K562 (cell line): ENCODE measurements at regions not wholly inside any gene's neighbourhood (a gene's known extent, or its start where the extent isn't known, plus 50 kb on each side); places are given as distances from the start of the nearest gene placed in this dataset.

ENCODE experiments used
- ATAC-seq: fragments of 200-7000 bp; cut with Tn5 transposase; 3 replicates; pipeline ENCODE4 v1.9.1; 2020; ENCODE audit warnings: moderate library complexity
- BruUV-seq: library from RNA; stranded (reverse); fragments of 400-500 nt; replicated peaks from 2 replicates; lab custom pipeline; 2021; lab: Mats Ljungman, UMichigan
- CTCF ChIA-PET: fragments of 300-600 bp; formaldehyde crosslinking; extraction: SDS; loops from one replicate; lab custom pipeline; 2021; ENCODE audit warnings: low intra/inter-chr PET ratio; lab: Yijun Ruan, JAX
- POLR2A ChIA-PET: fragments of 300-600, 350-650 bp; sonication (Branson Sonifier 250); formaldehyde crosslinking; extraction: SDS; loops from one replicate; lab custom pipeline; 2021; ENCODE audit warnings: antibody characterized with exemption, inconsistent platforms; lab: Yijun Ruan, JAX
- DNase-seq, 4 experiments: peaks; one replicate each; pipeline versions ENCODE4 v3.0.0 to v3.0.0-alpha.2; 2011 to 2018; ENCODE audit warnings: low spot score in 3 of 4, mixed read lengths in 3 of 4; ENCODE audit errors: extremely low read depth in 1 of 4
- FAIRE-seq: peaks from 2 replicates; lab custom pipeline; 2011; peaks lifted over from hg19 to GRCh38; lab: Jason Lieb, UNC
- H2AFZ ChIP-seq: 2 replicates; pipeline ENCODE4 v1.6.0; 2011; ENCODE audit warnings: low read depth, low read length, control low read depth, inconsistent platforms
- H3K27ac ChIP-seq: fragments of 200-600 bp; 3 replicates; pipeline ENCODE4 v1.8.0; 2011; ENCODE audit warnings: low read depth, mild to moderate bottlenecking, control low read depth, inconsistent platforms, low read length, moderate library complexity, mixed read lengths; ENCODE audit errors: extremely low read depth
- H3K27me3 ChIP-seq, 2 experiments: fragments of 300-600 bp in 1 of 2; 2 replicates in 1 of 2; 3 replicates in 1 of 2; pipeline versions ENCODE4 v1.6.0 to v1.8.0; 2011; ENCODE audit warnings: inconsistent platforms in 2 of 2, low read length in 2 of 2, mild to moderate bottlenecking in 1 of 2, mixed read lengths in 1 of 2, moderate library complexity in 1 of 2; ENCODE audit not compliant: control insufficient read depth in 2 of 2, insufficient read depth in 2 of 2
- H3K36me3 ChIP-seq: fragments of 300-600 bp; 3 replicates; pipeline ENCODE4 v1.8.0; 2011; ENCODE audit warnings: mild to moderate bottlenecking, low read length, inconsistent platforms; ENCODE audit not compliant: control insufficient read depth, insufficient read depth
- H3K4me1 ChIP-seq, 2 experiments: fragments of 200-600 bp in 1 of 2; replicated peaks in 1 of 2; 2 replicates in 1 of 2; 3 replicates in 1 of 2; pipeline versions ENCODE4 v1.5.1 to v1.8.0; 2011; ENCODE audit warnings: inconsistent platforms in 2 of 2, low read length in 2 of 2, mild to moderate bottlenecking in 1 of 2, mixed read lengths in 1 of 2, moderate library complexity in 1 of 2; ENCODE audit not compliant: control insufficient read depth in 2 of 2, insufficient read depth in 2 of 2
- H3K4me2 ChIP-seq: 2 replicates; pipeline ENCODE4 v1.6.1; 2011; ENCODE audit warnings: low read length, control low read depth, inconsistent platforms, mixed read lengths; ENCODE audit not compliant: insufficient read depth
- H3K4me3 ChIP-seq: fragments of 200-600 bp; sonication (generic), shearing (Covaris generic); 2 replicates; pipeline ENCODE4 v1.5.1; 2016; ENCODE audit warnings: control low read depth, inconsistent platforms
- H3K79me2 ChIP-seq: fragments of 200-600 bp; 3 replicates; pipeline ENCODE4 v1.8.0; 2011; ENCODE audit warnings: low read length, inconsistent platforms; ENCODE audit not compliant: control insufficient read depth, insufficient read depth
- H3K9ac ChIP-seq, 2 experiments: 2 replicates each; pipeline versions ENCODE4 v1.6.0 to v1.6.1; 2011; ENCODE audit warnings: low read depth in 2 of 2, low read length in 2 of 2, control low read depth in 1 of 2, inconsistent platforms in 1 of 2, mild to moderate bottlenecking in 1 of 2, mixed read lengths in 1 of 2; ENCODE audit not compliant: insufficient read depth in 1 of 2
- H3K9me1 ChIP-seq: one replicate; pipeline ENCODE4 v1.6.0; 2011; ENCODE audit warnings: inconsistent platforms, mild to moderate bottlenecking, low read length, moderate library complexity; ENCODE audit not compliant: control insufficient read depth, insufficient read depth
- H3K9me3 ChIP-seq: replicated peaks from 2 replicates; pipeline ENCODE4 v1.5.1; 2011; ENCODE audit warnings: low read depth, low read length, inconsistent platforms; ENCODE audit not compliant: control insufficient read depth, insufficient read depth
- H4K20me1 ChIP-seq: replicated peaks from 2 replicates; pipeline ENCODE4 v1.6.1; 2011; ENCODE audit warnings: low read length, inconsistent platforms, mixed read lengths; ENCODE audit not compliant: control insufficient read depth, insufficient read depth
- CEBPG ChIP-seq, 3 experiments: fragments of 200-800 bp in 1 of 3; sonication (Bioruptor generic) in 1 of 3; sonication (generic) in 1 of 3; formaldehyde crosslinking in 1 of 3; IDR thresholded peaks in 2 of 3; conservative IDR thresholded peaks in 1 of 3; 2 replicates each; pipeline versions ENCODE4 v1.6.1 to v1.8.0; 2016 to 2022; ENCODE audit warnings: missing compliant biosample characterization in 2 of 3, missing genetic modification characterization in 2 of 3, mild to moderate bottlenecking in 1 of 3, missing genetic modification reagents in 1 of 3
- CREM ChIP-seq: IDR thresholded peaks from 2 replicates; pipeline ENCODE4 v1.6.1; 2014; ENCODE audit warnings: antibody characterized with exemption, low read depth
- ERF ChIP-seq: fragments of 450-650 bp; formaldehyde crosslinking; IDR thresholded peaks from 2 replicates; pipeline ENCODE4 v1.4.0; 2020; ENCODE audit warnings: mild to moderate bottlenecking, mixed read lengths
- ESRRA ChIP-seq: fragments of 450-650 bp; IDR thresholded peaks from 2 replicates; pipeline ENCODE4 v1.6.1; 2014; ENCODE audit warnings: low read depth, mild to moderate bottlenecking, moderate library complexity, borderline replicate concordance
- HDAC8 ChIP-seq: fragments of 450-650 bp; IDR thresholded peaks from 2 replicates; pipeline ENCODE4 v1.6.1; 2016; ENCODE audit warnings: mild to moderate bottlenecking, missing genetic modification characterization, moderate library complexity, missing compliant biosample characterization
- MEIS2 ChIP-seq: fragments of 450-650 bp; IDR thresholded peaks from 2 replicates; pipeline ENCODE4 v1.6.1; 2014; ENCODE audit warnings: mild to moderate bottlenecking; ENCODE audit not compliant: partially characterized antibody
- RAD51 ChIP-seq: fragments of 450-650 bp; IDR thresholded peaks from 2 replicates; pipeline ENCODE4 v1.7.1; 2016; ENCODE audit warnings: low read depth, mild to moderate bottlenecking, borderline replicate concordance
- RBM25 ChIP-seq: fragments of 200-400 bp; formaldehyde crosslinking; IDR thresholded peaks from 2 replicates; pipeline ENCODE4 v1.6.1; 2018; ENCODE audit warnings: low read length, low read depth, moderate library complexity; ENCODE audit not compliant: severe bottlenecking
- SMARCE1 ChIP-seq: fragments of 450-650 bp; IDR thresholded peaks from 2 replicates; pipeline ENCODE4 v1.7.1; 2016; ENCODE audit warnings: mild to moderate bottlenecking
- SPI1 ChIP-seq: IDR thresholded peaks from 2 replicates; pipeline ENCODE4 v1.6.1; 2011; ENCODE audit warnings: low read depth, low read length, control low read depth, borderline replicate concordance
- ZBTB1 ChIP-seq: sonication (generic); formaldehyde crosslinking; IDR thresholded peaks from 2 replicates; pipeline ENCODE4 v1.8.1; 2023; ENCODE audit warnings: missing genetic modification reagents, low read depth, mild to moderate bottlenecking, borderline replicate concordance
- ZNF175 ChIP-seq: fragments of 200-800 bp; sonication (Bioruptor generic); IDR thresholded peaks from 2 replicates; pipeline ENCODE4 v1.6.1; 2016; ENCODE audit warnings: low read depth, mild to moderate bottlenecking, missing genetic modification characterization, missing compliant biosample characterization
- WGBS: fragments of 100-300 bp; shearing (Covaris generic); methylation state at CpG from one replicate; pipeline ENCODE4 v1.1.6; 2016; ENCODE audit warnings: low coverage, mixed read lengths; ENCODE audit not compliant: insufficient coverage; ENCODE audit errors: missing lambda C conversion rate; 5-methylcytosine and 5-hydroxymethylcytosine counted together
- in situ Hi-C: fragments of 300-500 bp; cut with MboI; formaldehyde crosslinking; loops from 4 replicates; pipeline ENCODE4 v1.15.0; 2018; ENCODE audit warnings: inconsistent platforms, mixed read lengths
- intact Hi-C: fragments of 100-400 bp; cut with micrococcal nuclease; formaldehyde crosslinking; loops from 2 replicates; pipeline ENCODE4 v1.14.2; 2022
- TF ChIP-seq, protein P1 (sequence below): fragments of 250-450 bp; sonication (Bioruptor Pico); IDR thresholded peaks from 2 replicates; pipeline ENCODE4 v1.8.0; 2022; ENCODE audit warnings: inconsistent platforms, mild to moderate bottlenecking, moderate library complexity, borderline replicate concordance
- TF ChIP-seq, protein P2 (sequence below): fragments of 450-650 bp; formaldehyde crosslinking; IDR thresholded peaks from 2 replicates; pipeline ENCODE4 v1.4.0; 2020; ENCODE audit warnings: mild to moderate bottlenecking
- TF ChIP-seq, protein P3 (sequence below): fragments of 450-650 bp; formaldehyde crosslinking; conservative IDR thresholded peaks from 2 replicates; pipeline ENCODE4 v1.4.0; 2022; ENCODE audit warnings: mild to moderate bottlenecking, missing genetic modification characterization

DNA sequence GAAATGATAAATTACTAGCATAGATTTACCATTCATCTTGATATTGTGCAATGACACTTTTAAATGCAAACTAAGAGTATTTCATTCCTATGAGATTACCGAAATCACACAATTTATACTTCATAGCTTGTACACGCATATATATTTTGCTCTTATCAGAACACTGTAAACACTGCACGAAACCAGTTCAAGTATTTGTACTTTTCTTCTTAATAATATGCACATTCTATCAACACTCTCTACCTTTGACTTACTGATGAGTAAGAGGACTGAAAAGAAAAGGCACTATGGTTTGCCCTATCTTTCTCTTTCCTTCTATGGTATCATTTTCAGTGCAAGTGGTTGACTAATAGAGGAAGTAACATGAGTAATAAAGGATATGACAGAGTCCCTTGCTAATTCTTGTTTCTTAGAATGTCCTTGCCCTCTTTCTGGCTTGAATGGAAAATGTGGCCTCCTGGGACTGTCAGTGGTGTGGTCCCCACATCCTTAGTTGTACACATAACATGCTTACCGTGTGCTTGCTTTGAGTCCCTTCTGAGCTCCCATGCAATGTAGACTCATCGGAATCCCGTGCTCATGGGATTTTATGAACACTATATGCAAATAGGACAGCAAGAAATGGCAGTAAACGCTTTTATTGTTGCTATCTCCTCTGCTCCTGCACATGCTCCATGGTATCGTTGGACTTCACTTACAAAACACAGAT lies 363.5 kb upstream of the TNP1 start (continued):
- TF ChIP-seq CEBPG (CRISPR knock-in tag; IDR thresholded peaks at IDR 0.05) = no peak
- TF ChIP-seq CEBPG (tag; conservative IDR thresholded peaks at IDR 0.05 in 1 of 2, IDR thresholded peaks at IDR 0.05 in 1 of 2) = peak; percentile 70 to 91
- no peak for TF ChIP-seq SPI1
- TF ChIP-seq HDAC8 (tag) = no peak
- TF ChIP-seq, protein P1, sequence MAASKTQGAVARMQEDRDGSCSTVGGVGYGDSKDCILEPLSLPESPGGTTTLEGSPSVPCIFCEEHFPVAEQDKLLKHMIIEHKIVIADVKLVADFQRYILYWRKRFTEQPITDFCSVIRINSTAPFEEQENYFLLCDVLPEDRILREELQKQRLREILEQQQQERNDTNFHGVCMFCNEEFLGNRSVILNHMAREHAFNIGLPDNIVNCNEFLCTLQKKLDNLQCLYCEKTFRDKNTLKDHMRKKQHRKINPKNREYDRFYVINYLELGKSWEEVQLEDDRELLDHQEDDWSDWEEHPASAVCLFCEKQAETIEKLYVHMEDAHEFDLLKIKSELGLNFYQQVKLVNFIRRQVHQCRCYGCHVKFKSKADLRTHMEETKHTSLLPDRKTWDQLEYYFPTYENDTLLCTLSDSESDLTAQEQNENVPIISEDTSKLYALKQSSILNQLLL = no peak
- TF ChIP-seq ERF (CRISPR knock-in tag) = no peak
- TF ChIP-seq, all 486 proteins: peak for 15

DNA sequence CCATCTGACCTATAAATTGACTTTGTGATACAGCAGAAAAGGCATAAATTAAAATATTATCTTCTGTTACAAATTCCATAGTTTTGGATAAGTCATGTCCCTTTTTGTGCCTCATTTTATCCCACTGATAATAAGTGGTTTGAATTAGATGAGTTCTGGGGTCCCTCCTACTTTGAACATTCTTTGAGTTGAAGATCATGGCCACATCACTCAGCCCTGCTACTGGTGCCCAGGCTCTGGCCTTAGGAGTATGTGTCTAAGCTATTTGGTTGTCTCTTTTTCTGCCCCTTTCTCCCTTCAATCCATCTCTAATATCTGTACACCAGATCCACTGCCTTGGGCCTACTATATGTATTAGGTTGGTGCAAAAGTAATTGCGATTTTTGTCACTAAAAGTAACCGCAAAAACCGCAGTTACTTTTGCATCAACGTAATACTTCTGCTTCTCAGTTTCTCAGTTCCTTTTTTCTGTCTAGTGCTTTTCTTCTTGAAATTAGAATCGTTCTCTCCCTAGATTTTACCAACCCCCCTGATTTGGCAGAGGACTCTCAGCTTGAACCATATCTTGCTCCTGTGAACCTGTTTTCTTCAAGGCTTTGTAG lies 362.5 kb upstream of the TNP1 start:
- Histone ChIP-seq H2AFZ (no peak overlapping the region), H3K4me3 (no peak overlapping the region), H3K79me2 (no peaks in the 10 kb centered on the region), H3K9me3 (no peaks in the 10 kb centered on the region), H4K20me1 (no peaks in the 10 kb centered on the region), H3K27ac (no peak overlapping the region), H3K9ac (no peak overlapping the region), H3K9me1 (no peaks in the 10 kb centered on the region), H3K36me3 (no peaks in the 10 kb centered on the region), H3K27me3 (no peaks in the 10 kb centered on the region), H3K4me2 (no peak overlapping the region), H3K4me1 (peaks cover 0 to 17% of the 10 kb centered on the region in 2 experiments; a peak in 4 of 5 replicates)
- BruUV-seq = no TSS peak
- WGBS = 6% methylated on average over 5 of the region's 5 CpGs
- intact Hi-C loops = no loop called here
- ChIA-PET CTCF (no interaction called here), POLR2A (interaction anchor here (0.6 kb wide), 1 partner anchor 341 kb away, joined by 3 read pairs; no protein-coding TSS in a partner anchor)
- in situ Hi-C loops = no loop called here
- DNase-seq (no peak), ATAC-seq (no peak), FAIRE-seq (no peak)
- peak; percentile 86; the same call in 1 of the 2 replicates for TF ChIP-seq ESRRA
- peak; percentile 42; the same call in 1 of the 2 replicates for TF ChIP-seq SMARCE1
- no peak for TF ChIP-seq CREM
- 0 out of 2 replicates have a peak, but pooled peaks have one; percentile 48 for TF ChIP-seq ZBTB1 (CRISPR knock-in tag)
- peak; percentile 55; the same call in 1 of the 2 replicates for TF ChIP-seq ZNF175 (CRISPR knock-in tag)
- no peak for TF ChIP-seq RBM25
- TF ChIP-seq SPI1 = peak; percentile 40; the same call in 1 of the 2 replicates
- TF ChIP-seq, protein P2, sequence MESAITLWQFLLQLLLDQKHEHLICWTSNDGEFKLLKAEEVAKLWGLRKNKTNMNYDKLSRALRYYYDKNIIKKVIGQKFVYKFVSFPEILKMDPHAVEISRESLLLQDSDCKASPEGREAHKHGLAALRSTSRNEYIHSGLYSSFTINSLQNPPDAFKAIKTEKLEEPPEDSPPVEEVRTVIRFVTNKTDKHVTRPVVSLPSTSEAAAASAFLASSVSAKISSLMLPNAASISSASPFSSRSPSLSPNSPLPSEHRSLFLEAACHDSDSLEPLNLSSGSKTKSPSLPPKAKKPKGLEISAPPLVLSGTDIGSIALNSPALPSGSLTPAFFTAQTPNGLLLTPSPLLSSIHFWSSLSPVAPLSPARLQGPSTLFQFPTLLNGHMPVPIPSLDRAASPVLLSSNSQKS (CRISPR knock-in tag) = no peak
- TF ChIP-seq RAD51 = no peak
- TF ChIP-seq MEIS2 = no peak
- TF ChIP-seq, protein P3, sequence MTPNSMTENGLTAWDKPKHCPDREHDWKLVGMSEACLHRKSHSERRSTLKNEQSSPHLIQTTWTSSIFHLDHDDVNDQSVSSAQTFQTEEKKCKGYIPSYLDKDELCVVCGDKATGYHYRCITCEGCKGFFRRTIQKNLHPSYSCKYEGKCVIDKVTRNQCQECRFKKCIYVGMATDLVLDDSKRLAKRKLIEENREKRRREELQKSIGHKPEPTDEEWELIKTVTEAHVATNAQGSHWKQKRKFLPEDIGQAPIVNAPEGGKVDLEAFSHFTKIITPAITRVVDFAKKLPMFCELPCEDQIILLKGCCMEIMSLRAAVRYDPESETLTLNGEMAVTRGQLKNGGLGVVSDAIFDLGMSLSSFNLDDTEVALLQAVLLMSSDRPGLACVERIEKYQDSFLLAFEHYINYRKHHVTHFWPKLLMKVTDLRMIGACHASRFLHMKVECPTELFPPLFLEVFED (CRISPR knock-in tag) = no peak
